IgD-negative memory B cell (primary cell): ENCODE measurements at regions not wholly inside any gene's neighbourhood (a gene's known extent, or its start where the extent isn't known, plus 50 kb on each side); places are given as distances from the start of the nearest gene placed in this dataset.
"Not testable (repeated sequence)": the region's sequence is repeated elsewhere in the genome, so short reads cannot be mapped to it uniquely, and the experiment has no call there.

ENCODE experiments used
- H3K27ac Mint-ChIP-seq, 3 donors: one replicate each; pipeline ENCODE4 v1.8.0; 2020 to 2022; ENCODE audit warnings: mild to moderate bottlenecking in 3 of 3, mixed read lengths in 3 of 3, moderate library complexity in 1 of 3
- H3K27me3 Mint-ChIP-seq: one replicate; pipeline ENCODE4 v1.8.0; 2021; ENCODE audit warnings: mixed read lengths
- H3K36me3 Mint-ChIP-seq: one replicate; pipeline ENCODE4 v1.8.0; 2020; ENCODE audit warnings: mild to moderate bottlenecking, mixed read lengths
- H3K4me1 Mint-ChIP-seq, 3 donors: one replicate each; pipeline ENCODE4 v1.8.0; 2020 to 2022; ENCODE audit warnings: mixed read lengths in 3 of 3, mild to moderate bottlenecking in 1 of 3
- H3K4me3 Mint-ChIP-seq, 4 donors: one replicate each; pipeline ENCODE4 v1.8.0; 2020 to 2022; ENCODE audit warnings: mild to moderate bottlenecking in 4 of 4, mixed read lengths in 4 of 4, moderate library complexity in 3 of 4
- H3K9me3 Mint-ChIP-seq, 3 donors: one replicate each; pipeline ENCODE4 v1.8.0; 2020 to 2021; ENCODE audit warnings: mixed read lengths in 3 of 3, mild to moderate bottlenecking in 1 of 3

GRCh38 chr18:29821544-29821943, 1221.0 kb downstream of the DSC3 start:
- Mint-ChIP-seq H3K4me1 (peaks cover 0 to 2% (median 0%) of the 10 kb centered on the region in 3 donors), H3K27ac (no peak overlapping the region), H3K4me3 (no peak overlapping the region), H3K27me3 (no peaks in the 10 kb centered on the region), H3K9me3 (peaks cover 0 to 15% (median 0%) of the 10 kb centered on the region in 3 donors), H3K36me3 (no peaks in the 10 kb centered on the region)

- H3K4me3 Mint-ChIP-seq = no peak overlapping the region
- no peaks in the 10 kb centered on the region for H3K27me3 Mint-ChIP-seq
- peaks cover 0 to 2% (median 0%) of the 10 kb centered on the region in 3 donors for H3K4me1 Mint-ChIP-seq
- H3K9me3 Mint-ChIP-seq = peaks cover 2 to 25% (median 8%) of the 10 kb centered on the region in 3 donors
- no peak overlapping the region for H3K27ac Mint-ChIP-seq
- no peaks in the 10 kb centered on the region for H3K36me3 Mint-ChIP-seq
Observed at GRCh38 chr18:29811519-29811918, 1231.0 kb downstream of the DSC3 start.

GRCh38 chr18:29780816-29781215, 1261.7 kb downstream of the DSC3 start:
- Mint-ChIP-seq H3K27ac (no peak overlapping the region), H3K4me1 (no peaks in the 10 kb centered on the region), H3K9me3 (peaks cover 0 to 4% (median 0%) of the 10 kb centered on the region in 3 donors), H3K4me3 (no peak overlapping the region), H3K27me3 (no peaks in the 10 kb centered on the region), H3K36me3 (no peaks in the 10 kb centered on the region)

- Mint-ChIP-seq H3K27ac (no peak overlapping the region), H3K9me3 (peaks cover 0 to 4% (median 0%) of the 10 kb centered on the region in 3 donors), H3K4me3 (no peak overlapping the region), H3K36me3 (no peaks in the 10 kb centered on the region), H3K4me1 (no peaks in the 10 kb centered on the region), H3K27me3 (no peaks in the 10 kb centered on the region)
Observed at GRCh38 chr18:29779096-29779495, 1263.4 kb downstream of the DSC3 start.

GRCh38 chr18:29753379-29753778, 1289.2 kb downstream of the DSC3 start:
- Mint-ChIP-seq H3K9me3 (peaks cover 0 to 20% (median 7%) of the 10 kb centered on the region in 3 donors), H3K27me3 (no peaks in the 10 kb centered on the region), H3K36me3 (no peaks in the 10 kb centered on the region), H3K4me1 (no peaks in the 10 kb centered on the region), H3K4me3 (no peak overlapping the region), H3K27ac (no peak overlapping the region)

- Mint-ChIP-seq H3K27me3 (no peaks in the 10 kb centered on the region), H3K4me3 (no peak overlapping the region), H3K27ac (no peak overlapping the region), H3K4me1 (no peaks in the 10 kb centered on the region), H3K36me3 (no peaks in the 10 kb centered on the region), H3K9me3 (peaks cover 3 to 17% (median 9%) of the 10 kb centered on the region in 3 donors)
Observed at GRCh38 chr18:29749704-29750103, 1292.8 kb downstream of the DSC3 start.

- H3K27ac Mint-ChIP-seq = no peak overlapping the region
- H3K27me3 Mint-ChIP-seq = no peaks in the 10 kb centered on the region
- peaks cover 2 to 12% (median 3%) of the 10 kb centered on the region in 3 donors for H3K9me3 Mint-ChIP-seq
- H3K36me3 Mint-ChIP-seq = no peaks in the 10 kb centered on the region
- H3K4me1 Mint-ChIP-seq = no peaks in the 10 kb centered on the region
- no peak overlapping the region for H3K4me3 Mint-ChIP-seq
Observed at GRCh38 chr18:29741461-29741860, 1301.1 kb downstream of the DSC3 start.

GRCh38 chr18:29737620-29738019, 1304.9 kb downstream of the DSC3 start:
- no peaks in the 10 kb centered on the region for H3K27me3 Mint-ChIP-seq
- H3K9me3 Mint-ChIP-seq = peaks cover 1 to 7% (median 2%) of the 10 kb centered on the region in 3 donors
- no peaks in the 10 kb centered on the region for H3K4me1 Mint-ChIP-seq
- H3K36me3 Mint-ChIP-seq = no peaks in the 10 kb centered on the region
- no peak overlapping the region for H3K27ac Mint-ChIP-seq
- no peak overlapping the region for H3K4me3 Mint-ChIP-seq

- H3K27ac Mint-ChIP-seq = no peak overlapping the region
- peaks cover 1 to 7% (median 2%) of the 10 kb centered on the region in 3 donors for H3K9me3 Mint-ChIP-seq
- no peak overlapping the region for H3K4me3 Mint-ChIP-seq
- H3K4me1 Mint-ChIP-seq = no peaks in the 10 kb centered on the region
- no peaks in the 10 kb centered on the region for H3K27me3 Mint-ChIP-seq
- no peaks in the 10 kb centered on the region for H3K36me3 Mint-ChIP-seq
Observed at GRCh38 chr18:29737190-29737589, 1305.4 kb downstream of the DSC3 start.

- Mint-ChIP-seq H3K4me1 (no peaks in the 10 kb centered on the region), H3K36me3 (no peaks in the 10 kb centered on the region), H3K4me3 (no peak overlapping the region), H3K27me3 (no peaks in the 10 kb centered on the region), H3K27ac (no peak overlapping the region), H3K9me3 (peaks cover 8 to 16% (median 8%) of the 10 kb centered on the region in 3 donors)
Observed at GRCh38 chr18:29730073-29730472, 1312.5 kb downstream of the DSC3 start.

GRCh38 chr18:29726646-29727045, 1315.9 kb downstream of the DSC3 start:
- no peaks in the 10 kb centered on the region for H3K4me1 Mint-ChIP-seq
- H3K27me3 Mint-ChIP-seq = no peaks in the 10 kb centered on the region
- H3K27ac Mint-ChIP-seq = no peak overlapping the region
- H3K9me3 Mint-ChIP-seq = peaks cover 7 to 16% (median 10%) of the 10 kb centered on the region in 3 donors
- no peaks in the 10 kb centered on the region for H3K36me3 Mint-ChIP-seq
- H3K4me3 Mint-ChIP-seq = no peak overlapping the region

- H3K27me3 Mint-ChIP-seq, H3K36me3 Mint-ChIP-seq, H3K4me3 Mint-ChIP-seq, H3K4me1 Mint-ChIP-seq, H3K27ac Mint-ChIP-seq: not testable (repeated sequence)
- H3K9me3 Mint-ChIP-seq = peaks cover 5 to 14% (median 10%) of the 10 kb centered on the region in 3 donors
Observed at GRCh38 chr18:29723486-29723885, 1319.1 kb downstream of the DSC3 start.

GRCh38 chr18:29715960-29716359, 1326.6 kb downstream of the DSC3 start:
- H3K27ac Mint-ChIP-seq, H3K9me3 Mint-ChIP-seq, H3K4me1 Mint-ChIP-seq, H3K36me3 Mint-ChIP-seq, H3K4me3 Mint-ChIP-seq, H3K27me3 Mint-ChIP-seq: not testable (repeated sequence)

- no peaks in the 10 kb centered on the region for H3K27me3 Mint-ChIP-seq
- H3K4me1 Mint-ChIP-seq = no peaks in the 10 kb centered on the region
- no peak overlapping the region for H3K27ac Mint-ChIP-seq
- H3K4me3 Mint-ChIP-seq = no peak overlapping the region
- H3K36me3 Mint-ChIP-seq = no peaks in the 10 kb centered on the region
- H3K9me3 Mint-ChIP-seq = peaks cover 0 to 13% (median 2%) of the 10 kb centered on the region in 3 donors
Observed at GRCh38 chr18:29712785-29713184, 1329.8 kb downstream of the DSC3 start.

GRCh38 chr18:29711932-29712331, 1330.6 kb downstream of the DSC3 start:
- peaks cover 0 to 20% (median 2%) of the 10 kb centered on the region in 3 donors for H3K9me3 Mint-ChIP-seq
- no peaks in the 10 kb centered on the region for H3K4me1 Mint-ChIP-seq
- no peaks in the 10 kb centered on the region for H3K27me3 Mint-ChIP-seq
- H3K27ac Mint-ChIP-seq = no peak overlapping the region
- no peak overlapping the region for H3K4me3 Mint-ChIP-seq
- H3K36me3 Mint-ChIP-seq = no peaks in the 10 kb centered on the region

GRCh38 chr18:29693334-29693733, 1349.2 kb downstream of the DSC3 start:
- Mint-ChIP-seq H3K4me1 (no peaks in the 10 kb centered on the region), H3K36me3 (no peaks in the 10 kb centered on the region), H3K9me3 (peaks cover 0 to 16% (median 5%) of the 10 kb centered on the region in 3 donors), H3K27me3 (no peaks in the 10 kb centered on the region), H3K4me3 (no peak overlapping the region), H3K27ac (no peak overlapping the region)

- H3K27ac Mint-ChIP-seq = no peak overlapping the region
Observed at GRCh38 chr18:29681578-29681977, 1361.0 kb downstream of the DSC3 start.

More at GRCh38 chr18:29681578-29681977, 1361.0 kb downstream of the DSC3 start:
- no peaks in the 10 kb centered on the region for H3K36me3 Mint-ChIP-seq
- H3K27me3 Mint-ChIP-seq = no peaks in the 10 kb centered on the region
- H3K4me1 Mint-ChIP-seq = no peaks in the 10 kb centered on the region
- no peak overlapping the region for H3K4me3 Mint-ChIP-seq
- peaks cover 7 to 20% (median 9%) of the 10 kb centered on the region in 3 donors for H3K9me3 Mint-ChIP-seq
